IMR-90 (cell line): ENCODE measurements at regions not wholly inside any gene's neighbourhood (a gene's known extent, or its start where the extent isn't known, plus 50 kb on each side); places are given as distances from the start of the nearest gene placed in this dataset.

Experiments used
- ATAC-seq: fragments of 200-7000 bp; cut with Tn5 transposase; 2 replicates; pipeline ENCODE4 v1.9.1; 2020; ENCODE audit warnings: low read depth, mild to moderate bottlenecking, moderate library complexity
- BruUV-seq: library from RNA; stranded (reverse); fragments of 400-500 nt; replicated peaks from 2 replicates; lab custom pipeline; 2021; lab: Mats Ljungman, UMichigan
- CTCF ChIA-PET: fragments of 300-600 bp; formaldehyde crosslinking; extraction: SDS; loops from one replicate; lab custom pipeline; 2021; ENCODE audit warnings: antibody characterized with exemption; lab: Yijun Ruan, JAX
- POLR2A ChIA-PET: fragments of 300-600 bp; sonication (Branson Sonifier 250); formaldehyde crosslinking; loops from one replicate; lab custom pipeline; 2022; ENCODE audit warnings: antibody characterized with exemption; ENCODE audit not compliant: unreplicated experiment; lab: Charles Lee
- DNase-seq: peaks from one replicate; pipeline ENCODE4 v3.0.0; 2013
- H2AFZ ChIP-seq: replicated peaks from 2 replicates; pipeline ENCODE3; 2013; ENCODE audit warnings: low read length, mild to moderate bottlenecking; ENCODE audit not compliant: poor library complexity
- H2AK5ac ChIP-seq: 2 replicates; pipeline ENCODE4 v1.6.1; 2013; ENCODE audit warnings: low read depth, low read length, inconsistent platforms
- H2AK9ac ChIP-seq: replicated peaks from 2 replicates; pipeline ENCODE3; 2013; ENCODE audit warnings: mild to moderate bottlenecking, low read depth, low read length, moderate library complexity; ENCODE audit not compliant: poor library complexity
- H2BK120ac ChIP-seq: 2 replicates; pipeline ENCODE4 v1.6.1; 2013; ENCODE audit warnings: low read depth, low read length, inconsistent platforms
- H2BK15ac ChIP-seq: 3 replicates; pipeline ENCODE4 v1.6.1; 2013; ENCODE audit warnings: low read depth, low read length, inconsistent platforms
- H2BK20ac ChIP-seq: 2 replicates; pipeline ENCODE4 v1.6.1; 2013; ENCODE audit warnings: low read depth, mild to moderate bottlenecking, inconsistent platforms, low read length, moderate library complexity
- H2BK5ac ChIP-seq: 2 replicates; pipeline ENCODE4 v1.6.1; 2013; ENCODE audit warnings: mild to moderate bottlenecking, low read depth, low read length, inconsistent platforms; ENCODE audit not compliant: poor library complexity, severe bottlenecking
- H3K14ac ChIP-seq: replicated peaks from 2 replicates; pipeline ENCODE4 v1.6.1; 2013; ENCODE audit warnings: low read depth, low read length, inconsistent platforms
- H3K18ac ChIP-seq: 2 replicates; pipeline ENCODE4 v1.6.1; 2013; ENCODE audit warnings: low read depth, low read length, control low read depth
- H3K23ac ChIP-seq: 2 replicates; pipeline ENCODE4 v1.6.1; 2013; ENCODE audit warnings: low read depth, low read length, inconsistent platforms
- H3K27ac ChIP-seq: 2 replicates; pipeline ENCODE4 v1.5.1; 2013; ENCODE audit warnings: mild to moderate bottlenecking, control low read depth, low read length; ENCODE audit not compliant: insufficient read depth
- H3K27me3 ChIP-seq: 2 replicates; pipeline ENCODE4 v1.6.1; 2013; ENCODE audit warnings: low read length; ENCODE audit not compliant: control insufficient read depth, insufficient read depth
- H3K36me3 ChIP-seq: 2 replicates; pipeline ENCODE4 v1.6.1; 2013; ENCODE audit warnings: low read length, mixed read lengths; ENCODE audit not compliant: control insufficient read depth, insufficient read depth
- H3K4ac ChIP-seq: 2 replicates; pipeline ENCODE4 v1.6.1; 2013; ENCODE audit warnings: low read depth, low read length, inconsistent platforms
- H3K4me1 ChIP-seq: 2 replicates; pipeline ENCODE4 v1.6.1; 2013; ENCODE audit warnings: low read length, mixed read lengths; ENCODE audit not compliant: control insufficient read depth, insufficient read depth
- H3K4me2 ChIP-seq: 2 replicates; pipeline ENCODE4 v1.6.1; 2013; ENCODE audit warnings: low read depth, mild to moderate bottlenecking, control low read depth, low read length, moderate library complexity
- H3K4me3 ChIP-seq: 2 replicates; pipeline ENCODE4 v1.5.1; 2013; ENCODE audit warnings: low read depth, mild to moderate bottlenecking, control low read depth, low read length, moderate library complexity; ENCODE audit not compliant: insufficient read depth
- H3K56ac ChIP-seq: 2 replicates; pipeline ENCODE4 v1.6.1; 2013; ENCODE audit warnings: low read length, inconsistent platforms; ENCODE audit not compliant: insufficient read depth; ENCODE audit errors: extremely low read depth
- H3K79me1 ChIP-seq, 2 experiments: 2 replicates each; pipeline ENCODE4 v1.6.1; 2013; ENCODE audit warnings: low read length in 2 of 2, inconsistent platforms in 1 of 2, low read depth in 1 of 2
- H3K9ac ChIP-seq: 2 replicates; pipeline ENCODE4 v1.6.1; 2013; ENCODE audit warnings: low read depth, low read length, control low read depth
- H3K9me1 ChIP-seq: 2 replicates; pipeline ENCODE4 v1.6.1; 2013; ENCODE audit warnings: low read length, inconsistent platforms; ENCODE audit not compliant: insufficient read depth
- H3K9me3 ChIP-seq: 2 replicates; pipeline ENCODE4 v1.6.1; 2013; ENCODE audit warnings: low read length; ENCODE audit not compliant: control insufficient read depth, insufficient read depth
- H4K20me1 ChIP-seq: 2 replicates; pipeline ENCODE4 v1.6.1; 2013; ENCODE audit warnings: low read length, inconsistent platforms; ENCODE audit not compliant: insufficient read depth
- H4K5ac ChIP-seq: 2 replicates; pipeline ENCODE4 v1.6.1; 2013; ENCODE audit warnings: mild to moderate bottlenecking, low read depth, low read length, control low read depth
- H4K8ac ChIP-seq, 2 experiments: 2 replicates each; pipeline ENCODE4 v1.6.1; 2013; ENCODE audit warnings: low read depth in 2 of 2, low read length in 2 of 2, control low read depth in 1 of 2, inconsistent platforms in 1 of 2
- H4K91ac ChIP-seq: 2 replicates; pipeline ENCODE4 v1.6.1; 2013; ENCODE audit warnings: low read depth, low read length, inconsistent platforms; ENCODE audit not compliant: insufficient read depth
- BHLHE40 ChIP-seq: fragments of 150-350 bp; IDR thresholded peaks from 2 replicates; pipeline ENCODE4 v1.6.1; 2016; ENCODE audit warnings: mild to moderate bottlenecking, low read depth, low read length
- CHD1 ChIP-seq: IDR thresholded peaks from 2 replicates; pipeline ENCODE4 v1.6.1; 2012; ENCODE audit warnings: low read depth, low read length, improper control_type of control experiment
- FOS ChIP-seq: fragments of 150-350 bp; IDR thresholded peaks from 2 replicates; pipeline ENCODE4 v1.6.1; 2016; ENCODE audit warnings: low read depth, low read length
- MAFK ChIP-seq: IDR thresholded peaks from 2 replicates; pipeline ENCODE4 v1.6.1; 2012; ENCODE audit warnings: low read depth, low read length, improper control_type of control experiment
- MAZ ChIP-seq: IDR thresholded peaks from 2 replicates; pipeline ENCODE4 v1.6.1; 2012; ENCODE audit warnings: low read depth, mild to moderate bottlenecking, low read length, improper control_type of control experiment, moderate library complexity, borderline replicate concordance
- NFE2L2 ChIP-seq: fragments of 150-350 bp; IDR thresholded peaks from 2 replicates; pipeline ENCODE4 v1.6.1; 2016; ENCODE audit warnings: low read depth, mild to moderate bottlenecking, low read length
- POLR2A ChIP-seq: IDR thresholded peaks from 2 replicates; pipeline ENCODE4 v1.6.1; 2012; ENCODE audit warnings: mild to moderate bottlenecking, low read depth, low read length
- RAD21 ChIP-seq: IDR thresholded peaks from 2 replicates; pipeline ENCODE4 v1.6.1; 2012; ENCODE audit warnings: low read length, improper control_type of control experiment
- RCOR1 ChIP-seq: IDR thresholded peaks from 2 replicates; pipeline ENCODE4 v1.6.1; 2012; ENCODE audit warnings: mild to moderate bottlenecking, low read length, improper control_type of control experiment; ENCODE audit not compliant: insufficient replicate concordance
- RFX5 ChIP-seq: IDR thresholded peaks from 2 replicates; pipeline ENCODE4 v1.8.0; 2012; ENCODE audit warnings: low read depth, mild to moderate bottlenecking, low read length, moderate library complexity
- WGBS, 2 experiments: methylation state at CpG; one replicate each; pipeline versions ENCODE4 v1.1.5 to v1.1.7; 2013; ENCODE audit warnings: missing lambda C conversion rate in 2 of 2; ENCODE audit not compliant: insufficient read length in 1 of 2; ENCODE audit errors: extremely low coverage in 2 of 2; 5-methylcytosine and 5-hydroxymethylcytosine counted together
- dilution Hi-C: fragments of 300-500 bp; cut with HindIII; formaldehyde crosslinking; loops from one replicate; pipeline ENCODE4 v1.14.3; 2018; ENCODE audit warnings: low sequenced_read_pairs; ENCODE audit not compliant: unreplicated experiment
- in situ Hi-C: fragments of 300-500 bp; cut with MboI; formaldehyde crosslinking; loops from 3 replicates; pipeline ENCODE4 v1.14.3; 2019; ENCODE audit warnings: low sequenced_read_pairs, inconsistent platforms, mixed read lengths
- intact Hi-C: fragments of 100-400 bp; cut with micrococcal nuclease; formaldehyde crosslinking; loops from 2 replicates; pipeline ENCODE4 v1.10.0; 2022
- TF ChIP-seq, protein P1 (sequence below): fragments of 150-350 bp; IDR thresholded peaks from 2 replicates; pipeline ENCODE4 v1.6.1; 2016; ENCODE audit warnings: low read depth, mild to moderate bottlenecking, low read length, moderate library complexity, borderline replicate concordance
- TF ChIP-seq, protein P2 (sequence below): fragments of 150-350 bp; IDR thresholded peaks from 2 replicates; pipeline ENCODE4 v1.6.1; 2017; ENCODE audit warnings: mild to moderate bottlenecking, antibody characterized with exemption, low read length, low read depth
- TF ChIP-seq, protein P3 (sequence below): conservative IDR thresholded peaks from 2 replicates; pipeline ENCODE4 v1.5.1; 2012; ENCODE audit warnings: mild to moderate bottlenecking, low read depth, low read length, improper control_type of control experiment

DNA sequence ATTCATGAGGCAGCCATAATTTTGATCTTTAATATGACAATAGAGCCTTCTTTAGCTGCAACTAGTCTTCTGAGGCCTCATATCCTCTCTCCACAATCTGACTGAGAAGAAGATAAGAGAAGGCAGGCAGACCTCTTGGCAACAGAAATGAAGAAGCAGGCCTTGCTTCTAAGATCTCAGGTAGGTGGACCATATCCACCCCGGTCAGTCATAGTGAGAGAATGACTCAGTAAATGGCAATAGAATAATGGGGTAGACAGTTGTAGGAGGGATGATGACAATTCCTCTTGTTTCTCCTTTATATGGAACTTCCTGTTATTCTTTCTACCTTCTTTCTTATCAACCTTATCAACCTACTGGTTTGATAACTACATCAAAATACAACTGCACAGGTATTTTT, 246.7 kb upstream of the G2E3 start:
- CTCF ChIA-PET: interaction anchor here (0.6 kb wide), 1 partner anchor 203 kb away, joined by 5 read pairs; no protein-coding TSS in a partner anchor

More for the DNA sequence above, 246.7 kb upstream of the G2E3 start:
- Histone ChIP-seq H3K14ac (no peak overlapping the region), H2BK20ac (no peak overlapping the region), H4K91ac (no peak overlapping the region), H2BK15ac (no peak overlapping the region), H3K9me1 (no peaks in the 10 kb centered on the region), H3K9ac (no peak overlapping the region), H2BK120ac (no peak overlapping the region), H3K9me3 (peaks cover 3% of the 10 kb centered on the region; the same call in 1 of the 2 replicates), H2AFZ (no peak overlapping the region), H3K4ac (no peak overlapping the region), H3K18ac (no peak overlapping the region), H2AK5ac (no peak overlapping the region), H4K20me1 (no peaks in the 10 kb centered on the region), H3K27me3 (peaks cover 2% of the 10 kb centered on the region; the same call in 1 of the 2 replicates), H4K8ac (no peak overlapping the region), H3K79me1 (no peaks in the 10 kb centered on the region), H3K23ac (no peak overlapping the region), H3K56ac (no peak overlapping the region), H3K4me1 (no peaks in the 10 kb centered on the region), H2AK9ac (no peak overlapping the region), H3K4me2 (no peak overlapping the region), H4K5ac (no peak overlapping the region), H3K36me3 (no peaks in the 10 kb centered on the region), H2BK5ac (no peak overlapping the region), H3K27ac (no peak overlapping the region), H3K4me3 (no peak overlapping the region)
- intact Hi-C loops (no loop called here), dilution Hi-C loops (no loop called here), in situ Hi-C loops (no loop called here)
- ATAC-seq (no peak), DNase-seq (no peak)
- no CpG with 5 or more reads among the region's 1 CpG for WGBS, 2 experiments
- BruUV-seq: no TSS peak
- no peak for TF ChIP-seq BHLHE40
- TF ChIP-seq RFX5: no peak
- TF ChIP-seq POLR2A: no peak
- no peak for TF ChIP-seq CHD1
- TF ChIP-seq MAZ: no peak
- TF ChIP-seq MAFK: no peak
- no peak for TF ChIP-seq NFE2L2
- no peak for TF ChIP-seq RCOR1
- TF ChIP-seq FOS: no peak
- TF ChIP-seq RAD21: no peak
- TF ChIP-seq, protein P1, sequence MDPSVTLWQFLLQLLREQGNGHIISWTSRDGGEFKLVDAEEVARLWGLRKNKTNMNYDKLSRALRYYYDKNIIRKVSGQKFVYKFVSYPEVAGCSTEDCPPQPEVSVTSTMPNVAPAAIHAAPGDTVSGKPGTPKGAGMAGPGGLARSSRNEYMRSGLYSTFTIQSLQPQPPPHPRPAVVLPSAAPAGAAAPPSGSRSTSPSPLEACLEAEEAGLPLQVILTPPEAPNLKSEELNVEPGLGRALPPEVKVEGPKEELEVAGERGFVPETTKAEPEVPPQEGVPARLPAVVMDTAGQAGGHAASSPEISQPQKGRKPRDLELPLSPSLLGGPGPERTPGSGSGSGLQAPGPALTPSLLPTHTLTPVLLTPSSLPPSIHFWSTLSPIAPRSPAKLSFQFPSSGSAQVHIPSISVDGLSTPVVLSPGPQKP: no peak
- TF ChIP-seq, protein P2, sequence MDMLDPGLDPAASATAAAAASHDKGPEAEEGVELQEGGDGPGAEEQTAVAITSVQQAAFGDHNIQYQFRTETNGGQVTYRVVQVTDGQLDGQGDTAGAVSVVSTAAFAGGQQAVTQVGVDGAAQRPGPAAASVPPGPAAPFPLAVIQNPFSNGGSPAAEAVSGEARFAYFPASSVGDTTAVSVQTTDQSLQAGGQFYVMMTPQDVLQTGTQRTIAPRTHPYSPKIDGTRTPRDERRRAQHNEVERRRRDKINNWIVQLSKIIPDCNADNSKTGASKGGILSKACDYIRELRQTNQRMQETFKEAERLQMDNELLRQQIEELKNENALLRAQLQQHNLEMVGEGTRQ: no peak
- TF ChIP-seq, protein P3, sequence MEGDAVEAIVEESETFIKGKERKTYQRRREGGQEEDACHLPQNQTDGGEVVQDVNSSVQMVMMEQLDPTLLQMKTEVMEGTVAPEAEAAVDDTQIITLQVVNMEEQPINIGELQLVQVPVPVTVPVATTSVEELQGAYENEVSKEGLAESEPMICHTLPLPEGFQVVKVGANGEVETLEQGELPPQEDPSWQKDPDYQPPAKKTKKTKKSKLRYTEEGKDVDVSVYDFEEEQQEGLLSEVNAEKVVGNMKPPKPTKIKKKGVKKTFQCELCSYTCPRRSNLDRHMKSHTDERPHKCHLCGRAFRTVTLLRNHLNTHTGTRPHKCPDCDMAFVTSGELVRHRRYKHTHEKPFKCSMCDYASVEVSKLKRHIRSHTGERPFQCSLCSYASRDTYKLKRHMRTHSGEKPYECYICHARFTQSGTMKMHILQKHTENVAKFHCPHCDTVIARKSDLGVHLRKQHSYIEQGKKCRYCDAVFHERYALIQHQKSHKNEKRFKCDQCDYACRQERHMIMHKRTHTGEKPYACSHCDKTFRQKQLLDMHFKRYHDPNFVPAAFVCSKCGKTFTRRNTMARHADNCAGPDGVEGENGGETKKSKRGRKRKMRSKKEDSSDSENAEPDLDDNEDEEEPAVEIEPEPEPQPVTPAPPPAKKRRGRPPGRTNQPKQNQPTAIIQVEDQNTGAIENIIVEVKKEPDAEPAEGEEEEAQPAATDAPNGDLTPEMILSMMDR: no peak
- POLR2A ChIA-PET: no interaction called here
